WTC11 (cell line): ENCODE measurements at regions not wholly inside any gene's neighbourhood (a gene's known extent, or its start where the extent isn't known, plus 50 kb on each side); places are given as distances from the start of the nearest gene placed in this dataset.
"Not testable (repeated sequence)": the region's sequence is repeated elsewhere in the genome, so short reads cannot be mapped to it uniquely, and the experiment has no call there.

ENCODE experiments used
- ATAC-seq: fragments of 200-7000 bp; cut with Tn5 transposase; 2 replicates; pipeline ENCODE4 v1.10.0; 2021; ENCODE audit warnings: mild to moderate bottlenecking, moderate library complexity
- CTCF ChIA-PET: fragments of 300-600 bp; sonication (Branson Sonifier 250); formaldehyde crosslinking; loops from one replicate; lab custom pipeline; 2021; ENCODE audit warnings: antibody characterized with exemption; lab: Charles Lee
- POLR2A ChIA-PET: fragments of 350-600 bp; sonication (Branson Sonifier 250); formaldehyde crosslinking; loops from one replicate; lab custom pipeline; 2021; ENCODE audit warnings: antibody characterized with exemption; lab: Charles Lee
- DNase-seq: peaks from one replicate; pipeline ENCODE4 v3.0.0; 2021; ENCODE audit warnings: low spot score
- H3K27ac Mint-ChIP-seq: 2 replicates; pipeline ENCODE4 v1.8.0; 2021; ENCODE audit warnings: mixed read lengths
- H3K27me3 Mint-ChIP-seq: 2 replicates; pipeline ENCODE4 v1.8.0; 2021; ENCODE audit warnings: low read depth, mild to moderate bottlenecking, moderate library complexity, mixed read lengths
- H3K36me3 Mint-ChIP-seq: 2 replicates; pipeline ENCODE4 v1.8.0; 2021; ENCODE audit warnings: mixed read lengths
- H3K4me1 Mint-ChIP-seq: 2 replicates; pipeline ENCODE4 v1.8.0; 2022; ENCODE audit warnings: mixed read lengths
- H3K4me3 Mint-ChIP-seq: 2 replicates; pipeline ENCODE4 v1.8.0; 2021; ENCODE audit warnings: mild to moderate bottlenecking, moderate library complexity, mixed read lengths
- H3K9me3 Mint-ChIP-seq: 2 replicates; pipeline ENCODE4 v1.8.0; 2021; ENCODE audit warnings: mixed read lengths
- ATF6 ChIP-seq: sonication (generic); formaldehyde crosslinking; IDR thresholded peaks from 2 replicates; pipeline ENCODE4 v1.8.1; 2023; ENCODE audit warnings: mild to moderate bottlenecking, missing genetic modification reagents
- CDX4 ChIP-seq: fragments of 250-450 bp; sonication (Bioruptor Pico); IDR thresholded peaks from 2 replicates; pipeline ENCODE4 v1.9.0; 2021; ENCODE audit warnings: moderate library complexity, mild to moderate bottlenecking, inconsistent platforms, borderline replicate concordance
- E2F1 ChIP-seq: sonication (generic); formaldehyde crosslinking; IDR thresholded peaks from 2 replicates; pipeline ENCODE4 v1.8.0; 2022; ENCODE audit warnings: mild to moderate bottlenecking, missing genetic modification reagents
- E2F5 ChIP-seq: sonication (generic); formaldehyde crosslinking; IDR thresholded peaks from 2 replicates; pipeline ENCODE4 v1.8.1; 2022; ENCODE audit warnings: mild to moderate bottlenecking, moderate library complexity, missing genetic modification reagents
- ELF4 ChIP-seq: sonication (generic); formaldehyde crosslinking; IDR thresholded peaks from 2 replicates; pipeline ENCODE4 v1.8.1; 2022; ENCODE audit warnings: low read depth, mild to moderate bottlenecking, moderate library complexity, missing genetic modification reagents
- ERG ChIP-seq: fragments of 250-450 bp; sonication (Bioruptor Pico); IDR thresholded peaks from 2 replicates; pipeline ENCODE4 v1.8.0; 2021; ENCODE audit warnings: mild to moderate bottlenecking
- FOXJ3 ChIP-seq: sonication (generic); formaldehyde crosslinking; IDR thresholded peaks from 2 replicates; pipeline ENCODE4 v1.9.0; 2021; ENCODE audit warnings: missing genetic modification reagents, mild to moderate bottlenecking, borderline replicate concordance
- GABPB1 ChIP-seq: sonication (generic); formaldehyde crosslinking; IDR thresholded peaks from 2 replicates; pipeline ENCODE4 v1.8.1; 2023; ENCODE audit warnings: mild to moderate bottlenecking, missing genetic modification reagents
- HMGA2 ChIP-seq: fragments of 250-450 bp; sonication (Bioruptor Pico); IDR thresholded peaks from 2 replicates; pipeline ENCODE4 v1.4.0; 2021; ENCODE audit warnings: mild to moderate bottlenecking, moderate library complexity
- IRF1 ChIP-seq: sonication (generic); formaldehyde crosslinking; IDR thresholded peaks from 2 replicates; pipeline ENCODE4 v1.8.0; 2023; ENCODE audit warnings: missing genetic modification reagents
- NFATC4 ChIP-seq: fragments of 250-450 bp; sonication (Bioruptor Pico); IDR thresholded peaks from 2 replicates; pipeline ENCODE4 v1.9.0; 2021; ENCODE audit warnings: mild to moderate bottlenecking
- NR2C2 ChIP-seq: sonication (generic); formaldehyde crosslinking; IDR thresholded peaks from 2 replicates; pipeline ENCODE4 v1.8.0; 2022; ENCODE audit warnings: mild to moderate bottlenecking, missing genetic modification reagents
- USF1 ChIP-seq: sonication (generic); formaldehyde crosslinking; IDR thresholded peaks from 2 replicates; pipeline ENCODE4 v1.8.0; 2022; ENCODE audit warnings: mild to moderate bottlenecking, missing genetic modification reagents
- USF2 ChIP-seq: sonication (generic); formaldehyde crosslinking; IDR thresholded peaks from 2 replicates; pipeline ENCODE4 v1.8.1; 2023; ENCODE audit warnings: mild to moderate bottlenecking, missing genetic modification reagents, moderate library complexity
- ZBTB43 ChIP-seq: sonication (generic); formaldehyde crosslinking; IDR thresholded peaks from 2 replicates; pipeline ENCODE4 v1.8.1; 2023; ENCODE audit warnings: mild to moderate bottlenecking, missing genetic modification reagents
- ZNF121 ChIP-seq: sonication (generic); formaldehyde crosslinking; IDR thresholded peaks from 2 replicates; pipeline ENCODE4 v1.8.0; 2023; ENCODE audit warnings: missing genetic modification reagents
- ZNF138 ChIP-seq: sonication (generic); formaldehyde crosslinking; conservative IDR thresholded peaks from 2 replicates; pipeline ENCODE4 v1.8.1; 2022; ENCODE audit warnings: mild to moderate bottlenecking, moderate library complexity, missing genetic modification reagents
- ZNF512 ChIP-seq: sonication (generic); formaldehyde crosslinking; IDR thresholded peaks from 2 replicates; pipeline ENCODE4 v1.8.1; 2022; ENCODE audit warnings: missing genetic modification reagents, borderline replicate concordance

GRCh38 chr12:91717804-91718203 lies 427.8 kb downstream of the BTG1 start:
- Mint-ChIP-seq H3K4me1 (0 out of 2 replicates have a peak, but pooled peaks cover 2% of the 10 kb centered on the region), H3K36me3 (no peaks in the 10 kb centered on the region), H3K4me3 (no peak overlapping the region), H3K27me3 (no peaks in the 10 kb centered on the region), H3K9me3 (peaks cover 3% of the 10 kb centered on the region; the same call in 1 of the 2 replicates), H3K27ac (no peak overlapping the region)
- no peak for ATAC-seq
- TF ChIP-seq GABPB1 (CRISPR knock-in tag) (no peak), CDX4 (CRISPR knock-in tag) (no peak), ERG (CRISPR knock-in tag) (no peak), ELF4 (CRISPR knock-in tag) (no peak), ZNF512 (no peak), ZNF121 (no peak), IRF1 (CRISPR knock-in tag) (no peak), USF1 (no peak), USF2 (no peak), FOXJ3 (CRISPR knock-in tag) (no peak), ZNF138 (CRISPR knock-in tag) (no peak), E2F5 (CRISPR knock-in tag) (no peak), E2F1 (CRISPR knock-in tag) (no peak), NR2C2 (CRISPR knock-in tag) (no peak), NFATC4 (CRISPR knock-in tag) (no peak), HMGA2 (CRISPR knock-in tag) (no peak), ATF6 (CRISPR knock-in tag) (no peak), ZBTB43 (CRISPR knock-in tag) (no peak)
- POLR2A ChIA-PET = no interaction called here
- CTCF ChIA-PET = no interaction called here
- no peak for DNase-seq

GRCh38 chr12:91711925-91712324 lies 433.7 kb downstream of the BTG1 start:
- DNase-seq, H3K4me3 Mint-ChIP-seq, POLR2A ChIA-PET, H3K27me3 Mint-ChIP-seq, H3K36me3 Mint-ChIP-seq, H3K9me3 Mint-ChIP-seq, H3K27ac Mint-ChIP-seq, H3K4me1 Mint-ChIP-seq, CTCF ChIA-PET, ATAC-seq: not testable (repeated sequence)
